NCI-H82 treated with DMSO at 0.1 percent for 48 hours (cell line): ENCODE measurements at regions not wholly inside any gene's neighbourhood (a gene's known extent, or its start where the extent isn't known, plus 50 kb on each side); places are given as distances from the start of the nearest gene placed in this dataset.

ENCODE experiments used
- DNase-seq: peaks from one replicate; lab custom pipeline; 2025; ENCODE audit not compliant: unreplicated experiment; lab: John Stamatoyannopoulos, UW

DNA sequence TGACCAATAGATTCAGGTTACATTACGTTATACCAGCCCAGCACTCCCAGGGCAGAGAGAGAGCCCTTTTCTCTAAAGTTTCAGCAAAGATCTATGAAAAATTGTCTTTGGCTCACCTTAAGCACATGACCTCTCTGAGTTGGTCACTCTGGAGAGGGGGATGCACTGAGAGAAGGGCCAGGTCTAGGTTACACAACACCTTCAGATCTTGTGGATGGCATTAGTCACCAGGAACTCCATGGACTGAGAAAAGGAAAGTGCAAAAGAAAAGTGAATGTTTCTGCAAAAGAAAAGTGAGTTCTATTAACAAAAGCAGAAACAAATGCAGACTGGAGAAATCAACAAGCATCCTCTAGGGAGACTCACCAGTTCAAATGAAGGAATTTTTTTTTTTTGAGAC lies 253.3 kb upstream of the SALL1 start:
- no peak for DNase-seq

DNA sequence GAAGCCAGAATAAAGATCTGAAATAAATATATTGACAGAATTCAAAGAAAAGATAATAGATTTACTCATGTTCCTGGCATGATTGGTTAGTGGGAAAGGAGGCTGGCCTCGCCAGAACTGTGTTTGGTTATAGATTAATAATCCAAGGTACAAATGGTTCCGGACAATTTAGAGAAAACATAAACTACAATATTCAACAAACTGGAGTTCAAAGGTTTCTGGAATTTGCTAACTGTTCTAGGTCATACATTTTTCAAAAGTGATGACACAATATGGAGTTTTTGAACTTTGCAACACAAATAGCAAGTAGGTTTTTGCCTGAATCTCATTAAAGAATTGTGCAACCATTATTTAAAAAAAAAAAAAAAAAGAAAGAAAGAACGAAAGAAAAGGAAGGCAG lies 251.7 kb upstream of the SALL1 start:
- DNase-seq, result no peak

DNA sequence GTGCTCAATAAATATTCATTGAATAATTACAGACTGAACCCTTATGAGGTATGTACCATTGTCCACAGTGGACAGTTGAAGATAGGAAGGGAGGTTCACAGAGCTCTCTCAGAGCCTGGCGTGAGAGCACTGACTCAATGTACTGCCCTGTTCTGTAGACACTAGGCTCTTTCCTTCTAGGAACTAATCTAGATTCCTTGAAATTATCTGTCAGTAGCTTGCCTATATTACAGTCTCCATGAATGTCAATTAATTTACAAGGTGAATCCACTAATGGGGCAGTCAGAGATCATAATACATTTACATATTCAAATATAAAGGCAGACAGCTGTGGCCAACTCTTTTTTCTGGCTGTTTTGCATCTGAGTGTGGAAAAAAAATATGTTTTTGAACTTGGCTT lies 251.2 kb upstream of the SALL1 start:
- no peak for DNase-seq

DNA sequence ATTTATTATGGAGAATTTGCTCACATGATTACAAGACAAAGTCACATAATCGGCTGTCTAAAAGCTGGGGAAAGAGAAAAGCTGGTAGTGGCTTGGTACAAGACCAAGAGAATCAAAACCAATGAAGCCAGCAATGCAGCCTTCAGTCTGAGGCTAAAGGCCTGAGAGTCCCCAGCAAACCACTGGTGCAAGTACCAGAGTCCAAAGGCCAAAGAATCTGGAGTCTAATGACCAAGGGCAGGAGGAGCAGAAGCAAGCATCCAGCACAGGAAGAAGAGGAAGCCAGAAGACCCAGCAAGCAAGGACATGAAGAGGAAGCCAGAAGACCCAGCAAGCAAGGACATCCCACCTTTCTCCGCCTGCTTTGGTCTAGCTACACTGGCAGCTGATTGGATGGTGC lies 250.6 kb upstream of the SALL1 start:
- no peak for DNase-seq

DNA sequence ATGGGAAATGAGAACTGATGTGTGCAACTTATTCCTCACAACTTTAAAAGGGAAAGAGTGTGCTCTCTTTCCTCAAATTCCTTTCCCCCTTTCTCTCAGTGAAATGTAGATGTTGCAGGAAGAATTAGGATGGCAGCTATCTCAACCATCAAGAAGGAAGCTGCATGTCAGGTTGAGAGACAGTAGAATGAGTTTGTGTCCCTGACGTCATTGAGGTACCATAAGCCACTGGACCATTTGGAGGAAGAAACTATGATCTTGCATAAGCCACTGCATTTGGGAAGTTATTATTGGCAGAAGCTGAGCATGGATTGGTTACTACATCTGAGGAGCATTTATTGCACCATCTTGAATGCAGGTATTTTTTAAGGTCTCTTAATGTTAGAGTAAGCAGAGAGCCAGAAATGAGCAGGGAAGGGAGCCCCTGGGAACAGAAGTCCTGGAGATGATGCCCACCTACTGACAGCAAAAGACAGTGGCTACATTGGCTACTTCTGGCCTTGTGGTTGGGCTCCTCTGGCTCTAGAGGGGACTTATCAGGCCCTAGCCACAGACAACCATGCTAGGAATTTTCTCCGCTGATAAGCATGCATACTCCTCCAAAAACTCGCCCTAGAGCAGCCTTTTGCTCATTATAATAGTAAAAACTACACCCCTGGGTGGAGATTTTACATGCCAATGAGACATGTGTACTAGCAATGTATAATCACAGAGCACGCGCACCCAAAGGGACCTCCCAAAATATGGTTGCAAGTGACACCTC lies 249.0 kb upstream of the SALL1 start:
- DNase-seq, result no peak

DNA sequence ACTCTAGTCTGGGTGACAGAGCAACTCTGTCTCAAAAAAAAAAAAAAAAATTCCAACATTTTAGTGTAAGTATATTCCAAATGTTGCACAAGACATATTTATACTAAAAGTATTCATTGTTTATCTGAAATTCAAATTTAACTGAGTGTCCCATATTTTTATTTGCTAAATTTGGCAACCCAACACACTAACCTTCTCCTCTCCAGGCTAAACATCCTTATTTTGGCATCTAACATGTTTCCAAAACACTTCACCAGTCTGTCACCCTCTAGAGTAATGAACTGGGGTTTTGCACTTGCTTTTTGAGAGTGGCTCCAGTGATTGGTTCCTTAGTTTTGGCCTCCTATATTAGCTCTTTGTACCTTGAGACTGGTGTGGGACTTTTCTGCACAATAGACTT lies 243.4 kb upstream of the SALL1 start:
- DNase-seq, result no peak

DNA sequence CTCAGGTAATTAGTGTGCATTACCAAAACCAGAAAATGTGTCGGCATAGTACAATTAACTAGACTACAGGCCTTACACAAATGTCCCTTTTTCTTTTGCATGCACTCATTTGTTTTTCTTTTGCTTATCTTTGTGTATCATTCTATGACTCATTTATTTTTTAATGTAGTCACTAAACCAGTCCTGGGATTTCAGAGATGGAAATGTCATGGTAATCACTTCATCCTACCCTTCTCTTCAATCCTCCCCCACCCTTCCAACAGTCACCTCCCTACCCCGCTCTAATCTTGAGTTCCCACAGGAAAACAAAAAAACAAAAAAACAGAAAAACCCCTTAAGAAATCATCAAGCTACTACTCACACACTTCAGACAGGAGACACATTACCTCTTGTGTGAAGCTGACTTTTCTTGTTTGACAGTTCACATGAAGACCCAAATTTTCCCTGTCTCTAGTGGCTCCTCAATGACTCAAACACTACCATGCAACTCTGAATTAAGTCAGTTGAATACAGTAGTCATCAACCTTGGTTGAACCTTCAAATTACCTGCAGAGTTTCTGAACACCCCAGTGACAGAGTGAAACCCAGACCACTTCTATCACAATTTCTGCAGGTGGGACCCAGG lies 242.4 kb upstream of the SALL1 start:
- no peak for DNase-seq

DNA sequence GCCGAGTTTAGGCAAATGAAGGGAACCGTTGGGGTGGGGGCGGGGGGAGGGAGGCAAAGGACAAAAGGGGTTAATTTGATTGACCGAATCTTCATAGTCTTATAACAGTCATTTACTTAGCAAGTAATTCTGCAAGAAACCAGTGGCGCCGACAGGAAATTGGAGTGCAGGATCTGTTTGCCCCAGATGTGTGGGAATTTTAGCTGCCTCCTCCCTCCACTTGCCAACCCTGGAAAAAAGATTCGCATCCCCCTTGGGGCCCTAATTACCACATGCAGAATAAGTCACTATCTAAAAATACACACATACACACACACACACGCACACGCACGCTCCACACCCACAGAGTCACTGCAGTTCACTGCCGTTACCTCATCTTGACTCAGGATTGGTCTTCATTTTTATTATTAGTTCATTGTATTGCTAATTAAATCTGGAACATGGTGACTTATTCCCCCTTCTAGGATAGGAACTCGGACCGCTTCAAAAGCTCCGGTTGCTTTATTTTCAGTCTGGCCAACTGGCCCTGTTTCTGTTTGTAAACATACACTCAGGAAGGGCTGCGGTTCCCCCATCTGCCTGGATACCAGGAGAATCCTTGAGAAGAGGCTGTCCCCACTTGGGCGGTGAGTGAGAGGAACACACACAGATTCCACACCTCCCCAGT lies 241.6 kb upstream of the SALL1 start:
- DNase-seq, result no peak

DNA sequence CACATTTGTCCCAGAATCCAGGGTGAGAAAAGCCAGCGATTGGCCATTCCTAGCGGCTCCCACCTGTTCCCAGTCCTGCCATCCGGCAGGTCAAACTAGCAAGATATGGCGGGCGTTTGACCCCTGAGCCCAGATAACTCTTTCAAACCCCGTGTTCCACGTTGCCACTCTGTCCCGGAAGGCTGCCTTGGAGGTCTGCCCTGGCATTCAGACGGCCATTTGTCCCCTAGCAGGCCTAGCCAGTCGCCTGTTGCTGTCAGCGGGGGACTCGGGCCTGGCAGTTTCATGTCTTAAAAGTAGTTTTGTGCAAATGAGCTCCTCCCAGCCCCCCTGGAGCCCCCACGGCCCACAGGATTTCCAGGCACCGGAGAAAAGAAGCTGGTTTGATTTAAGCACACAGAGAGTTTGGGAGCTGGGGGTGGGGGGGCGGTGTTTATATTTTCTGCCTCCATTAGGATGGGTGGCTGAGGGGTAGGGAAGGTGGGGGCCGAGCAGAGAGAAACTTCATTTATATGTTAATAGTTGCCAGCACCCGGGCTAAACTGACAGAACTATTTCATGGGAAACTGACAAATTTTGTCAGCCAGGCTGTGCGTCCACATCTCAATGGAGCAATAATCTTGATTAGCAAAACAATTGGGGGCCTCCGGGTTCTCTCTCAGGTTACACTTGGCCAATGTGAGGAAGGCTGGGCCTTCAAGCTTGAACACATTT lies 240.9 kb upstream of the SALL1 start:
- DNase-seq, result no peak

DNA sequence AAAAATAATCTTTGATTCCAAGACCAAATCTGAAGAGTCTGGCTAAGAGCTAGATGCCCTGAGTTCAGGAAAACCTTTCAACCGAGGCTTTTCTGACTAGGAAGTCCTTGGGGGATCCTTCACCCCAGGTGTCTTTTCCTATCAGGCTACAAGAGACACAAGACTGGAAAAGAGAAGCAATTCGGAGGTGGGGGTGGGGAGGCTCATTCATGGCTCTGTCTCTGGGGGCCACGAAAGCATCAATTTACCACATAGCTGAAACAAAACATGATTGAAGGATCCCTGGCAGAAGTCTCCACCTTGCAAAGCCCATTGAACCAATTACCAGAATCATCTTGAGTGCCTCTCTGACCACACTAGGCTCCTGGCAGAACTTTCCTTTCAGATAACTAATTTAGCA lies 239.8 kb upstream of the SALL1 start:
- no peak for DNase-seq

DNA sequence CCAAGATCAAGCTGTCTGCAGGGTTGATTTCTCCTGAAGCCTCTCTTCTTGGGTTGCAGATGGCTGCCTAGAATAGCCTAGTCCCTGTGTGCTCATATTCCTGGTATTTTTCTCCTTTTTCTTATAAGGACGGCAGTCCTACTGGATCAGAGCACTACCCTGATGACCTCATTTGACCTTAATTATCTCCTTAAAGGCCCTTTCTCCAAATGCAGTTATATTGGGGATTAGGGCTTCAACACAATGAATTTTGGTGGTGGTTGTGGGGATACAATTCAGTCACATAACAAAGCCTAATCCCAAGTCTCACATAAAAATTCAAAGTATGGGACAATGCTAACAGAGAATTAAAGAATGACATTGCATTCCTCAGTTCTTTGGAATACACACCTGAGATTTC lies 238.8 kb upstream of the SALL1 start:
- DNase-seq, result no peak

DNA sequence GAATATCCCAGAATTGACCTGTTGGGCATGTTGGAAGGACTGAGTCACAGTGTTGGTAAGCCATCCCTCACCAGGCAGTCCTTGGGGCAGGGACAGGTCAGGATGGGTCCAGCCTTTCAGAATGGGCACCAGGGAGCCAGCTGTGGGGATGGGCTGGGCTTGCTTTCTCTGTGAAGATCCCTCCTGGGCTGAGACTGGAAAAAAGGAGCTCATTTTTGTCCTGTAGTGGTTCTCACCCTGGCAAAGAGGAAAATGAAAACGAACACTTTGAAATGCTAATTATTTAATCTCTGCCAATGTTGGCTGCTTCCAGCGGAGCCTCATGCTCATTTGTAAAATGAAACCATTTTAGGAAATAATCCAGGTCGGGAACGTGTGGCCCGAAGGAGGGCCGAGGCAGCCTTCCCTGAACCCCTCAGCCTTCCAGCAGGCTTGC lies 237.5 kb upstream of the SALL1 start:
- no peak for DNase-seq

DNA sequence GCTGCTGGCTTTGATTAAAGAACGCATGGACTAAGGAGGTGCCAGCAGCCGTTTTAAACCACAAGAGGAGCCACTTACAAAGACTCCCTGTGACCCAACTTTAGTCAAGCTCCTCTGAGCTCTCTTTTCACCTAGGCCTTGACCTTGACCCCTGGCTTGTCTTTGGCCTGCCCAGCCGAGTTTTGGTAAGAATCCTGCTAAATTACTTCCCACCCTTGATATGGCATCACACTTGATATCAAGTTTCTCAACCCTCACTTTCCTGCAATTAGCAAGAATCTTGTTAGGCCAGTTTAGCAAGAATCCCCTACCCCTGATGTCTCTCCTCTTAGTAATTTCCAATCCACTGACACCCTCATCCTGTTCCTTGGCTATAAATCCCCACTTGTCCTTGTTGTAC lies 232.8 kb upstream of the SALL1 start:
- DNase-seq, result no peak

DNA sequence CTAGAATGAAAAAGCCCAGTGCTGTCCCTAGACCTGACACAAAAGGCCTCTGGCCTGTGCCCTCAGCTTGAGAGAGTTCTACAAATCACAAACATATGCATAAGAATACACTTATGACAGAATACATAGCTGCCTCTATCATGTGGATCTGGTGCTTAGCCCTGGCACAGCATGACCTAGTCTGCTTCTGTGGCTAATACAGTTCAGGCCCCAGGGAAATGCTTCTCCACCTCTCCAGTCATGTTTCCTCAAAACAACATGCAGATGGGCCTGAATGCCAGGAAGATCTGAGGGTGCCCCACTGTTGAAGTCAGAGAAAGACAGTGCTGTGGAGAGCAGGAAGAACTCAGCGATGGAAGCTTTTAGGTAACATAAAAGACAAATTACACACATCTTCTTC lies 231.9 kb upstream of the SALL1 start:
- no peak for DNase-seq

DNA sequence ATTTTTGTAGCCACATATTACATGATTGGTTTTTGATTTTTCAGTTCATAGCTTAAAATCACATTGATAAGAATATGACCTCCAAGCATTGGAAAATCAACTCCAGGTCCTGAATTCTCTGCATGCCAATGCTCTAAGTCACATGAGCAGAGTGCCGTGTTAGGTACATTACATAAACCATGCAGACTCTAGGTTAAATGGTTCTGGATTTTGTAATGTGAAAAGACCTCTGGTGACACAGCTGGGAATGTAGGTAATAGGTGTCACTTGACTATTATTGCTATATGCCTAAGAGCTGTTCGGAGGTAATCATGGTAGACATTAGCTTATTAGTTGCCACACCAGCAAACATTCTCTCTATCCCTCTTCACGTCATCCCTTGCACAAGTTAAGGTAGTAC lies 231.1 kb upstream of the SALL1 start:
- no peak for DNase-seq

DNA sequence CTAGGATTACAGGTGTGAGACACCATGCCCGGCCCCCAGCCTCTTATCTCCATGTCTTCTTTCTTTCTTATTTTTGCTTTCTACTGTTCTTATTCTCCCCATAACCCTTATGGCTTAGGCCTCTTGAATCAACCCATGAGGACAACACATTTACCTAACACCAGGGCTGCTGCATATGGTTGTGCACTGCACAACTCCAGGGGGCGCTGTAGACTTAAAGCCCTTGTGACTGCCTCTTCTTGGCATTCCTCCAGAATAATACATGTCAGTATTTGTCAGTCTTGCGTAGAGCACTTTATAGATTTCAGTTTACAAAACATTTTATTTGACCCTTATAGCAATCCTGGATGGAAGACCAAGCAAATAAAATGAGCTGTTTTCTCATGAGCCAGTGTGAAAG lies 225.0 kb upstream of the SALL1 start:
- DNase-seq, result no peak

DNA sequence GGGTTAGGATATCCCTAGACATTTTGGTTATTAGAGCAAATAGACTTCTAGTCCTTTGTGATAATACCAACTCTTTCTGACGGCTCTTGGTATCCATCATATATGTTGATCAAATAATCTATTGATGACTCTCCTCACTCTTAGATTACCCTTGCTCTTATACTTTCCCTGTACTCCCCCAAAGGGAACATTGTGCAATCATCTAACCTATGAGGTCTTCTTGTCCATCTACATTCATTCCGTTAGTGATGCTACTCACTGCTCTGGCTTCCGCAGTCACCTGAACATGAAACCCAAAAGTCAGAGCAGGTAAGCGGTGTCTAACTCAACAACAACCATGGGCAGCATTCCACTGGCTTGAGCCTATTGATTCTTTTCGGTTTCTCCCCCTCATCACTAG lies 223.7 kb upstream of the SALL1 start:
- DNase-seq, result no peak

DNA sequence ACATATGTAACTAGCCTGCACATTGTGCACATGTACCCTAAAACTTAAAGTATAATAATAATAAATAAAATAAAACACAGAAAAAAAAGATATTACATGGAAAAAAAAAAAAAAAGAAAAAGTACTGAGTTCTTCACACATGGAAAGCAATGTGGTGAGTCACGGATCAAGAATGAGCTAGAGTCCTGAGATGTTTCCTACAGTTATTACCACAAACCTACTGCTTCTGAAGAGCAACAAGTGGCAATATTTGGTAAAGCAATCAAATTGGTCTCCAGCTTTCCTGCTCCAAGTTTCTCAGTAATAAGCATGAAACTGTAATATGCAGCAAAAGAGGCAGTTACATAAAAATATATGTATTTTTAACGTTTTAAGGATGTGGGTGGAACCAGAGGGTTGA lies 223.3 kb upstream of the SALL1 start:
- no peak for DNase-seq

DNA sequence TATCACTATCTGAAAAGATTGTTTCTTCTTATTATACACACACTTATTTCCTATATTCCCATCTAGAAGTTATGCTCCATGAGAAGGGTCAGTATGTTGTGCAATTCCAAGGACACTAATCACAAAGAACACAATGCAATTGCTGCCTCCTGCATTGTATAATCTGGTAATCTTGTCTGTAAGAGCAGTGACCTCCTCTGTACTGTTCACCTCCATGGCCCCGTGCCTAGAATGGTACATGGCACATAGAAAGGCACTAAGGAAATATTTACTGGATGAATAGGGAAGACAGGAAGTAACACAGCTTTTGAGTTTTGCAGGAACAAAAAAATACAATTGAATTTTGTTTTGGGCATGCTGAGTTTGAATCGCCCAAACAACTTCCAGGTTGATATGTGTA lies 214.6 kb upstream of the SALL1 start:
- DNase-seq, result no peak

DNA sequence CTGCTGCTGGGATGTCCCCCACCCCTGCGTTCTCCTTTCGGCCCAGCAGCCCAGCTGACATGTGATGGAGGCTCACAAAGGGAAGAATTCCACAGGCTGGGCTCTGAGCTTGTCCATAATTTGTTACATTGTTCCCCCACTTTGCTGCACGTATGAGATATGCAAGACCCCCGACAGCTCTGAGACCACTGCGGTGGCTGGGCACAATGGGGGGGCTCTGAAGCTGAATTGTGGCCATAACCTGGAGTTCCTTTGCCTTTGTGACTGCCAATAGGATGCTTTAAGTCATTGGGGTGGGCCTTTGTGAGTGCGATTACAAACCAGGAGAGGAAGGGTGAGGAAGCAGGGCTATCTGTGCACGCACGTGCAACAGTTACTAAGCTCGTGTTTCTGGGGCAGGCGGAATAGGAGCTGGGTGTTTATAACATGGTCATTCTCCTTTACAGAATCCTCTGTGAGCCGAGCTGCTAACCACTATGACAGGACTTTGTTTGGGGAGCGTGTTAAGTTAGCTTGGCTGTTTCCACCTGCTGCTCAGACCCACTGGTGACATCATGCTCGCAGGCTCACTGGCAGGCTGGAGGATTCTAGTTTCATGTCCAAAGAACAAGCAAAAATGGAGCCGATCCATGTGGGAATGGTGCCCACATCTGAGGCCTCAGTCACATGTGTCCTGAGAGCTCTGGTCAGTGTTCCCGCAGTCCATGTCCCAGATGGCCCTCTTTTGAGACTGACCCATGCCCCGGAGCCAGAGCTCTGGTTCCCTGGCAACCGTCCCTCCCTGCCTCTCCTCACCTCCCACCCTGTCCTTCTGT lies 208.3 kb upstream of the SALL1 start:
- no peak for DNase-seq

DNA sequence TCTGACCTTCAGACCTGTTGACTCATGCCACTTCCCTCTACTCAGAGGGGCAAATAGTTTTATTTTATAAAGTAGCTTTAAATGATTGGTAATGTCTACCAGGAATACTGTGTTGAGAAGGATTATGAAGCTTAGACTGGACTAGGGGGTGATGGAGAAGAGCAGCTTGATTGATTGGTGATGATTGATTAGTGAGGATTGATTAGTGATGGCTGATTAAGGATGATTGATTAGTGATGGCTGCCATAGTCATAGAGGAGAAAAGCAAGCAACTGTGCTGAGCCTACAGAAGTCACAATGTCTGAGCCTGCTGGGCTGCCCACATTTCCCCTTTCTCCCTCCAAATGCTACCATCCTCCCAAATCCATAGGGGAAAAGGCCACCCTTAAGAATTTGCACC lies 206.8 kb upstream of the SALL1 start:
- DNase-seq, result no peak
